HG02759 (cell line): ENCODE measurements at regions not wholly inside any gene's neighbourhood (a gene's known extent, or its start where the extent isn't known, plus 50 kb on each side); places are given as distances from the start of the nearest gene placed in this dataset.
"Not testable (repeated sequence)": the region's sequence is repeated elsewhere in the genome, so short reads cannot be mapped to it uniquely, and the experiment has no call there.

ENCODE experiments used
- ATAC-seq: cut with Tn5 transposase; IDR thresholded peaks from one replicate; pipeline ENCODE4 v1.9.1; 2021; ENCODE audit warnings: mild to moderate bottlenecking, moderate library complexity; ENCODE audit not compliant: unreplicated experiment

DNA sequence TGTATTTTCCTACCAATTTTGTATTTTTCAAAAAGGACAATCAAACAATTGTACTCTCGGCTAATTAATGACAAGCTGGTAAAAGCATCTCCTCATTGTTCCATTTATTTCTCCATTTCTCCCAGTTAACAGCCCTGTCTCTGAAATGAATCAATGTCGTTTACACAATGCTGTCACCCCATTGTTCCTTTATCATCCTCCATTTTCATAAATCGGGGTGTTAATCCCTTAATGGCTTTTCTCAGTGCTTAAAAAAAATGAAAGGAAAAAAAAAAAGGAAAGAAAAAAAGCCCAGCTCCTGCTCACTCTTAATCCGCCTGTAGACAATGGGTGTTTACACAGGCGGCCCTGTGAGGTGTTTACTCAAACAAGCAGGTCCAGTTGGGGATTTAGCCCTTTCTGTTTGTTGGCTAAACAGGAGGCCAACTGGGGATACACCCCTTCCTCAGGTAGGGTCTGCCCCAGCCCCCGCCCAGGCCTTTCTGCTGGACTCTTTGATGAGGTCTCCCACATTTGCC is 86.8 kb upstream of the SALL1 start:
- ATAC-seq = no peak

GRCh38 chr16:51237207-51237606 is 86.1 kb upstream of the SALL1 start:
- ATAC-seq = no peak

DNA sequence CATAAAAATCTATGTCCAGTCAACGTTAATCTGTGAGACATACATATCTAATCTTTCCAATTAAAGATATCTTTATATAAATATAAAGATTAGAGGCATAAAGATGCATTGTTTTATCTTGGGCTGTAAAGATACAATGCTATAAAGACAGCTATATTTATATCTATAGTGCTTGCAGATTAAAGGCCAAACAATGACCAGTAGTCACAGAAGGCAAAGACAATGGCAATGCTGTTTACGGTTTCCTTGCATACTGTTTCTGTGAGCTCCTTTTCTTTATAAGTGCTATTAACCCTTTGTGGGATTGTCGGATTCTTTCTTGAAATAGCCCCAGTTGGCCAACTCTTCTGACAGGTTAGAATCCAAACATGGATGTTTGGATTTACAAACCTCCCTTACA is 85.5 kb upstream of the SALL1 start:
- no peak for ATAC-seq

- no peak for ATAC-seq
Observed at GRCh38 chr16:51231702-51232101, 80.6 kb upstream of the SALL1 start.

- ATAC-seq = not testable (repeated sequence)
Observed at GRCh38 chr16:51230035-51230434, 79.0 kb upstream of the SALL1 start.

GRCh38 chr16:51228097-51228659 is 77.1 kb upstream of the SALL1 start:
- no peak for ATAC-seq

GRCh38 chr16:51225878-51226277 is 74.8 kb upstream of the SALL1 start:
- no peak for ATAC-seq

DNA sequence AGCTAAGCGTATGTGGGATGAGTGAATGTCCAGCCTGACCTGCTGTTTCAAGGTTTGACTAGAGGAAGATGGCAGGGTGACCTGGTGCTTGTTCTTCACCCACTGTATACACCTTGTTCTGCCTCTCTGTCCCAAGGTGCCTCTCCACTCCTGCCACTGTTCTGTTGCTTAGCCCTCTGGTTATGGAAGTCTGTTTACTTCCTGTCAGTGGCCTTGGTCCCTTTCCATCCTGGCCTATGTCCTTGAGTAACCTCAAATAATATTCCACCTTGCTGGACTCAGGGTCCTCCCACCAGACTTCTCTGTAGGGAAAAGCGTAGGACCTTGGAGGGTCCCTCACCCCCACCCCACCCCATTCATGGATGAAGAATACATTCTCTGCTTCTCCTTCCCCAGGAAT is 73.2 kb upstream of the SALL1 start:
- no peak for ATAC-seq

DNA sequence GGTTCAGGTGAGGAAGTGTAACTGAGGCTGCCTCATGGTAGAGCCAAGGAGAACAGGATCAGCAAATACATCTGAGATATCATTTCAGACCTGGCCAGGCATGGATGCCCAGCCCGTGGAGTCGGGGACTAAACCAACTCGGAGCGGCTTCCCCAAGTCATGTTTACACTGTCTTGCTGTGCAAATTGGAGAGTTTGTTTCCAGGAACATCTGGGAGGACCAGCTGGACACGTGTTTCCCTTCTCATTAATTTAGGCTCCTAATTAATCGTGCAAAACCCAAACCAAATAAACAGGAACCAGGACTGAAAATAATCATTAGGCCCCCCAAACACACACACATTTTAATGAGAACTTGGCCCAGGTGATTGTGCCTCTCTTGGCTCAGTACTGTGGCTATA is 70.9 kb upstream of the SALL1 start:
- no peak for ATAC-seq

DNA sequence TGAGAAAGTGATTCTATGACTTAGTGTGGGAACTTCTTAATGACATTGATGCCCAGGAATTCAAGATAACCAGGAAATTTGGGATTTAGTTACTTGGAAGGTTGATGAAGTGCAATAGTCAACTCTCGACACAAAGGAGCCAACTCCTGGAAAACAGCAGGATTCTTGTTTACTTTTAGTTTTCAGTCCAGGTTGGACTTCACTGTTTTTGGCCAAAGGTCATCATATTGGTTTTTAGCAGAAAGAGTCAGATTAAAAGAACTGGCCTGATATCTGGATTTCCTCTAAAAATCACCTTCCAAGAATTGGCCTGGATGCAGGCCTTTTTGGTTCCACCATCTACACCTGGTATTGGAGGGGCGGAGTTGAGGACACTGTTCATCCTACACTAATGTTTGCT is 60.1 kb upstream of the SALL1 start:
- ATAC-seq = no peak

DNA sequence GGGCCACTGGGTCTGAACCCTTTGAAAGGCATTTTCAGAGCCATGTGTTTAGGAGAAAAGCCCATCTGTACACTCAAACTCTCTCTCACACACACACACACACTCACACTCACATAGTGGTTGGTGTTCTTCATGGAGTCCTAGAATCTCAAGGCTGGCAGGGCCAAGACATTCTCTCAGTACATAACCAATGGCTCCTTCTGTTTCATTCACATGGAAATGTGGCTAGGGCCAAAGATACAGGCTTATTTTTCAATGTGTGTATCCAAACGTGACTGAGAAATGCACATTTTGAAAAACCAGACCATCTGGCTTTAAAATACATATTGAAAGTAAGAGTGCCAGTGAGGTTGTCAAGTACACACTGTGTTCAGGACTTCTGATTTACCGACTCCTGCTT is 59.0 kb upstream of the SALL1 start:
- no peak for ATAC-seq

DNA sequence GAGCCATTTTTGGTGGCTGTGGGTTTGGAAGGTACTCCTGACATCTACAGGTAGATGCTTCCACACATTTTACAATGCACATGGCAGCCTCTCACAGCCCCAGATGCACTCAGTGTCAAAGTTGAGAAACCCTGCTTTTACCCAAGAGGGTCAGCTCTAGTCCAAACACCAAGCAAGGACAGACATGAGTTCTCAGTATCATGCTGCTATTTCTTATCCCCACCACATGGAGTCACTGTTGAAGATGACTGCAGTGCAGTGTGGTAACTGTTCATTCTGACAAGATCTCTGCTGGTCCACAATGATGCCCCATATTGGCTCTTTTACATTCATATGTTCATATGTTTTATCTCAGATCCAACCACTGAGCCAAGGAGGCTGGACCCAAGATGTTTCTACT is 50.5 kb upstream of the SALL1 start:
- ATAC-seq = no peak
